ENCODE measurements at regions not wholly inside any gene's neighbourhood (a gene's known extent, or its start where the extent isn't known, plus 50 kb on each side); places are given as distances from the start of the nearest gene placed in this dataset.

- TF ChIP-seq CTCF (IDR thresholded peaks at IDR 0.05) (no peak), POLR2A (IDR thresholded peaks at IDR 0.05) (no peak)
Measured at GRCh38 chr17:74051348-74051747, 152.1 kb upstream of the RPL38 start.
